GM21529 (cell line): ENCODE measurements at regions not wholly inside any gene's neighbourhood (a gene's known extent, or its start where the extent isn't known, plus 50 kb on each side); places are given as distances from the start of the nearest gene placed in this dataset.
"Not testable (repeated sequence)": the region's sequence is repeated elsewhere in the genome, so short reads cannot be mapped to it uniquely, and the experiment has no call there.

Source experiments
- ATAC-seq: cut with Tn5 transposase; IDR thresholded peaks from one replicate; pipeline ENCODE4 v1.9.1; 2021; ENCODE audit not compliant: unreplicated experiment

DNA sequence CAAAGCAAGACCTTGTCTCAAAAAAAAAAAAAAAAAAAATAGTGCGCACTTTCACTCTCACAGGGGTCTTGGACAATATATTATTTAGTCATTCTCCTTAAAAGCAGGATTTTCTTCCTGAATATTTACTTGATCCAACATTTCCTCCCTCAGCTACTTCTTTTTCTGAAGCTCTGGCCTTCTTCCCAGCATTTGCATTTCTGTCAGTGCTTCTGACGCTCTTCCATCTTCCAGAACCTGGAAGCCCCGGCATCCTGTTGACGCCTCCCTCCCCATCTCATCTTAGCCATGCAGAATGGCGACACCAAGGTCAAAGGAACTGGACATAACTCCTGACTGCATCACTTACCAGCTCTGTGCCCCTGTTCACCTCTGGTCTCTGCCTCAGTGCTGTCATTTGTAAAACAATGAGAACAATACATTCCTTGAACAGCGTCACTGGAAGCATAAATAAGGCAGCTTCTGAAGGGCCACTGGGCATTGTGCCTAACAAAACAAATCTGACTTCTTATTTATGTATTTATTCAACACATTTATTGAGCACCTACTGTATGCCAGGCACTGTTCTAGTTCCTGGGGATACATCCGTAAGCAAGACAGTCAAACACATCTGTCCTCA is 90.9 kb upstream of the MDM1 start:
- no peak for ATAC-seq

GRCh38 chr12:68425998-68426397 is 93.8 kb upstream of the MDM1 start:
- no peak for ATAC-seq

GRCh38 chr12:68428211-68428610 is 96.0 kb upstream of the MDM1 start:
- ATAC-seq, result no peak

DNA sequence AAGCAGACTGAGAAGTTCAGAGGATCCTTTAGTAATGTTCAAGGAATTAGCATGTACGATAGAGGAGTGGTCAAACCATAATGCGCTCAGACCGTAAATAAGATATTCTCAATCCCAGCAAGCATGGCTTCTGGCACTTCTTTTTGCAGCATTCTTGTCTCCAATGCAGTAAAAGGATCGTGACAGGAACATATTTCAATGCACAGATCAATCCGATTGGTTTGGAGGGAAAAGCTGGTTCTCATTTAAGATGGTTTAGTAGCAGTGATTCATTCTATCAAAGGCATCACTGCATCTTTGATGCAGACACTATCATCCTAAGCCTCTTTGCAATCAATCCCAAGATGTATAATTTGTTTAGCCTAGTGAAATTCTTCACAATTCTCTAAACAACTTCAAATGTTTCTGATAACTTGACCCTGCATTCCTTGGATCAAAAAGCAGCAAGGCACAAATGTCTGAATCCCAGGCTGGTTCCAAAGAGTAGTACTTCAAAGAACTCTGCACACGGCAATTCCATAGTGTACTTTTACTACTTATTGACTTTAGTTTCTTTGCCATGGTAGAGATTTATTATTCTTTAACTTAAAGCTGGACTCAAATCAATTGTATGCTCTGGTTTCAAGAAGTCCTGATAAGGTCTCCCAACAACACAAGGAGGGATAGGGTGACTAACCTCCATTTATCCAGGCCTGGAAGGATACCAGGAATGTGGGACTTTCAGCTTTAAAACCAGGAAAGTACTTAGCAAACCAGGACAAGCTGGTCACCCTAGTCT is 96.8 kb upstream of the MDM1 start:
- ATAC-seq, result no peak

- ATAC-seq, result no peak
Observed at GRCh38 chr12:68429696-68430095, 97.5 kb upstream of the MDM1 start.

DNA sequence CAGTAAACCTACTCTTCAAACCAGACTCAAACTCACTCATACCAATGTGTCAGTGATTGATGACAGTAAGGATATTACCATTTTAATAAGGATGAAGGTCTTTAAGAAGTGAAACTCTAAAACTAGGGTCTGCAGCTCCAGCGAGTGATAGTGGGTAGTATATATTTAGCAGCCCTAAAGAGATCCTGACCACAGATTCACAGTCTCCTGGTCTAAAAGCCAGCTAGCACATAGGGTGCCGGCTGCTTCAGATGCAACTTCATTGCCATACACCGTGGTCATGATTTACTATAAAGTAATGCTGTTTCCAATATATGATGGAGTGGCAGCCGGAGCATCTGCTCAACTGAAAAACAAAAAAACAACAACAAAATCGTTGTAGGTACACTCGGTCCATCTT is 99.6 kb upstream of the MDM1 start:
- no peak for ATAC-seq

DNA sequence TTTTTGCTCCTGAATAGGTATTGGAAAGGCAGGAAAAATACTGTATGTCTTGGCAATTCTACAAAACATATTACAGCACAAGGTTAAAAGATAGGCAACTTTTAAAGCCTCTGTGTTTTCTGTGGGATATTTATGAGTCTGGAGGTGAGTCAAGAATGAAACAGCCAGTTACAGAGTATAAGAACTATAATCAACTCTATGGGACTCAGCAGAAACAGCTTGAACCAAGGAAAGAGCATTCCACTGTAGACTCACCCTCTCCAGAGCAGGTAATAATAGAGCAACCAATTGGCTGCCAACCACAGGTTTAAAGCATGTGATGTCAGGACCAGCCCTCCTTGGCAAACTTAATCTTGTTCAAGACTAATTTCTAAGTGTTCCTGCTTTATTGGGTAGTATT is 100.5 kb upstream of the MDM1 start:
- ATAC-seq, result no peak

GRCh38 chr12:68434391-68435298 is 102.5 kb upstream of the MDM1 start:
- ATAC-seq, result no peak

DNA sequence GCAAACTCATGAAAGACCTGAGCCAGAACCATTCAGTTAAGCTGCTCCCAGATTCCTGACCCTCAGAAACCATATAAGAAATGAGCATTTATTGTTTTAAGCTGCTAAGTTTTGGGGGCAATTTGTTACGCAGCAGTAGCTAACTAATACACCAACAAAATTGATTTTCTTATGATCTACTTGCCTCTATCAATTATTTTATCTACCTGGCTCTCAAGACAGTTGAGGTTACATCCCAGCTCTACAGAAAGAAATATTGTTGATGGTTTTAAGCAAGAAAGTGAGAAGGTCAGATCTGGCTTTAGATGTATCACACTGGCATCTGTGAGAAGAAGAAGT is 103.1 kb upstream of the MDM1 start:
- ATAC-seq, result no peak

DNA sequence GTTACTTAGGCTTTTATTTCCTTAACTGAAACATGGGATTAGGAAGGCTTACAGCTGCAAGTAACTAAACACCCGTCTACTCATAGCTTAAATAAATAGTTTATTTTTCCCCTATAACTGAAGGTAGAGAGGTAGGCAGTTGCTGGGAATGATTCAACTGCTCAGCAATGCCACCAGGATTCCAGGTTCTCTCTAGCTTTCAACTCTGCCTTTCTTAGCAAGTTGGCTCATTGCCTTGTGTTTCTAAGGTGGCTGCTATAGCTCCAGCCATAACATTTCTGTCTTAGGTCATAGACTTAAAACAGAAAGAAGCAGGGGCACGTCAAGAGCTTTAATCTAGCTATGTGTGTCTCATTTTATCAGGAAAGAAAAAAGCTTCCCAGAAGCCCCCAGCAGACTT is 103.7 kb upstream of the MDM1 start:
- ATAC-seq, result no peak

DNA sequence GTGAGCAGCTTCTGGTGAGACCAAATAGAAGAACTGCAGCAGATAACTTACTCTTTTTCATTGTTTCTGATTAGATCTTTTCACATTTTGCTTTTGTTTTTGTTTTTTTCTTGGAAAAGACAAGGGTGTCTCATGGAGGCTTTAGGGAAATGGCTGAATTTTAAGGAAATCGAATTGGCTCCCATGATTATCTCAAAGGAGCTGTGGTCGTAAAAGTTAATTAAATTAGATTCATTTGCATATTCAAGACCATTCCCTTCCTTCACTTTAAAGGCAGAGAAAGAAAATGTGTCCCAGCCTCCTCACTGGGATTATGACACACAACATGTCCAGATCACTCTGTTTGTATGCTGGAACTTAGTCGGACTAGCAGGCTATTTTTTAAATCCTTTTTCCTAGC is 106.4 kb upstream of the MDM1 start:
- no peak for ATAC-seq

GRCh38 chr12:68439368-68440045 is 107.3 kb upstream of the MDM1 start:
- ATAC-seq, result no peak

GRCh38 chr12:68440068-68440581 is 108.0 kb upstream of the MDM1 start:
- ATAC-seq, result no peak

GRCh38 chr12:68441167-68441566 is 109.0 kb upstream of the MDM1 start:
- no peak for ATAC-seq

DNA sequence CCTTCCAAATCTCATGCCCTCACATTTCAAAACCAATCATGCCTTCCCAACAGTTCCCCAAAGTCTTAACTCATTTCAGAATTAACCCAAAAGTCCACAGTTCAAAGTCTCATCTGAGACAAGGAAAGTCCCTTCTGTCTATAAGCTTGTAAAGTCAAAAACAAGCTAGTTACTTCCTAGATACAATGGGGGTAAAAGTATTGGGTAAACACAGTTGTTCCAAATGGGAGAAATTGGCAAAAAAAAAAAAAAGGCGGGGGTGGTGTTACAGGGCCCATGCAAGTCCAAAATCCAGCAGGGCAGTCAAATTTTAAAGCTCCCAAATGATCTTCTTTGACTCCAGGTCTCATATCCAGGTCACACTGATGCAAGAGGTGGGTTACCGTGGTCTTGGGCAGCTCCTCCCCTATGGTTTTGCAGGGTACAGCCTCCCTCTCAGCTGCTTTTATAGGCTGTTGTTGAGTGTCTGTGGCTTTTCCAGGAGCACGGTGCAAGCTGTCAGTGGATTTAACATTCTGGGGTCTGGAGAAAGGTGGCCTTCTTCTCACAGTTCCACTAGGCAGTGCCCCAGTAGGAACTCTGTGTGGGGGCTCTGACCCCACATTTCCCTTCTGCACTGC is 110.3 kb upstream of the MDM1 start:
- ATAC-seq, result not testable (repeated sequence)

- ATAC-seq, result not testable (repeated sequence)
Observed at GRCh38 chr12:68443695-68444094, 111.5 kb upstream of the MDM1 start.

- ATAC-seq, result no peak
Observed at GRCh38 chr12:68445824-68446223, 113.7 kb upstream of the MDM1 start.

- ATAC-seq, result no peak
Observed at GRCh38 chr12:68446384-68446783, 114.2 kb upstream of the MDM1 start.

DNA sequence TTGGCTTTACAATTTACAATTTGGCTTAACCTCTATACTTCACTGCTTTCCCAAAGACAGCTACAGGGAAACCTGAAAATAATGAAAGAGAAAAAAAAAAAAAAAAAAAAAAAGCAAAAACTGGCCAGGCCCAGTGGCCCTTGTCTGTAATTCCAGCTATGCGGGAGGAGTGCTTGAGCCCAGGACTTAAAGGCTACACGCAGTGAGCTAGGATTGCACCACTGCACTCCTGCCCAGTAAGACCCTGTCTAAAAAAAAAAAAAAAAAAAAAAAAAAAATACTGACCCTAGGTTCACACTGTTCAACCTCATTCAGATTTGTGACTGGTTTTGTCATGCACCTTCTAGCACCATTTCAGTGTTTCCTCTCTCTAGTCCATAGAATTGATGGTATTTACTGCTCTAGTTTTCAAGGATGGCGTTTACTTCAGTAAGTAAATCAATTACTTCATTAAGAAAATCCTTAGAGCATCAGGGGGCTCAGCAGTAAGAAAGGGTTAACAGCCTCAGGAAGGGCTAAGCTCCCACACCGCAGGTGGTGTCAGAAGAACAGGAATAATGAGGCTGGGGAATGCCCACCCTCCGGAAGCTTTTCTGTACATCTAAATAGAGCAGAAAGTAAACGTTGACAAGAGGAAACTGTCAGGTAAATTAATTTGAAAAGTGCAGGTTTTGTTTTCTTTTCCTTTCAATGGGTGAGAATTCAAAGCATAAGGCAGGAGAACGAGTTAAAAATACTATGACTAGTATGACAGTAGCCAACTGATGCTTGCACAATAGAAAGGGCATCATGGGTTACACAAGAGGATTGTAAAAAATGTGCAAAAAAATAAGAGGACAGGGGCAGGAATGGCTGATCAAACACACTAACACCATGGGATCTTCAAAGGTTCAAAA is 115.0 kb upstream of the MDM1 start:
- ATAC-seq, result no peak

DNA sequence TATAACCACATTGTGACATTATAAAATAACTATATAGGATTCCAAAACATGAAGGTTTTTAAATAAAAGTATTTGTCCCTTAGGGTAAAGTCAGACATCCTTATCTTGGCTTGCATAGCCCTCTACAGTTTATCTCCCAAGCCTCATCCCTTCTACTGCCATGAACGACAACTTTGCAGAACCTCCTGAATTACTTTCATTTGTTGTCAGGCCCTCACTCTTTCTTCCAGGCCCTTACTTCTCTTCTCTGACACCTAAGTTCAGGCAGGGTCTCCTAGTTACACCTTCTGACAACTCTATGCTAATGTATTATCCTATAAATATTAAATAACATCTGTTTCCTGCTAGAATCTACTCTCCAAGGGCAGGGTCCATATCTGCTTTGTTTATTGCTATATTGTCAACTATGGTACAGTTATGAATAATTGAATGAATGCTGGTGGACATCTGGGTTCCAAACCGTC is 115.7 kb upstream of the MDM1 start:
- ATAC-seq, result no peak
